Choroid plexus epithelial cell (primary cell): ENCODE measurements at regions not wholly inside any gene's neighbourhood (a gene's known extent, or its start where the extent isn't known, plus 50 kb on each side); places are given as distances from the start of the nearest gene placed in this dataset.

Experiments
- DNase-seq: peaks from one replicate; pipeline ENCODE4 v3.0.0-alpha.2; 2010; ENCODE audit warnings: low read depth
- H3K4me3 ChIP-seq: 2 replicates; pipeline ENCODE4 v1.5.1; 2011; ENCODE audit warnings: low read depth, mild to moderate bottlenecking, control low read depth, low read length, moderate library complexity
- TF ChIP-seq, protein P1 (sequence below): conservative IDR thresholded peaks from 2 replicates; pipeline ENCODE4 v1.5.1; 2011; ENCODE audit warnings: low read depth, mild to moderate bottlenecking, control low read depth, inconsistent platforms, low read length, moderate library complexity

DNA sequence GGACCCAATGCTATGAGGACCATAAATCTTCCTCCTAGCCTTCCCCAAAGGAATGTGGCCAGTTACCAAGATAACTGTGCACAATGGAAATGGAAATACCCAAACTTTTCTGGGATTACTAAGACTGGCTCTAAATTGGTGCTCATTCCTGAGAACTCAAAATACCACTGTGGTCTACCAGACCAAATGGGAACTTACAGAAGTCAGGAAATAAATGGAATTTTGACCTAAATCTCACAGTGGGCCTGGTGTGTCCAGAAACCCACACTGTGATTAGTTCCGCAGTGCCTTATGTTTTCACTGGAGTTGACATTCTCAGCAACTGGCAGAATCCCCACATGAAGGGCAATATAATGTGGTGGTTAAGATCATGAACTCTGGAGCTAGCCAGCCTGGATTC lies 99.4 kb upstream of the ZC3H12C start:
- TF ChIP-seq, protein P1, sequence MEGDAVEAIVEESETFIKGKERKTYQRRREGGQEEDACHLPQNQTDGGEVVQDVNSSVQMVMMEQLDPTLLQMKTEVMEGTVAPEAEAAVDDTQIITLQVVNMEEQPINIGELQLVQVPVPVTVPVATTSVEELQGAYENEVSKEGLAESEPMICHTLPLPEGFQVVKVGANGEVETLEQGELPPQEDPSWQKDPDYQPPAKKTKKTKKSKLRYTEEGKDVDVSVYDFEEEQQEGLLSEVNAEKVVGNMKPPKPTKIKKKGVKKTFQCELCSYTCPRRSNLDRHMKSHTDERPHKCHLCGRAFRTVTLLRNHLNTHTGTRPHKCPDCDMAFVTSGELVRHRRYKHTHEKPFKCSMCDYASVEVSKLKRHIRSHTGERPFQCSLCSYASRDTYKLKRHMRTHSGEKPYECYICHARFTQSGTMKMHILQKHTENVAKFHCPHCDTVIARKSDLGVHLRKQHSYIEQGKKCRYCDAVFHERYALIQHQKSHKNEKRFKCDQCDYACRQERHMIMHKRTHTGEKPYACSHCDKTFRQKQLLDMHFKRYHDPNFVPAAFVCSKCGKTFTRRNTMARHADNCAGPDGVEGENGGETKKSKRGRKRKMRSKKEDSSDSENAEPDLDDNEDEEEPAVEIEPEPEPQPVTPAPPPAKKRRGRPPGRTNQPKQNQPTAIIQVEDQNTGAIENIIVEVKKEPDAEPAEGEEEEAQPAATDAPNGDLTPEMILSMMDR = no peak
- no peak for DNase-seq
- no peak overlapping the region for H3K4me3 ChIP-seq

DNA sequence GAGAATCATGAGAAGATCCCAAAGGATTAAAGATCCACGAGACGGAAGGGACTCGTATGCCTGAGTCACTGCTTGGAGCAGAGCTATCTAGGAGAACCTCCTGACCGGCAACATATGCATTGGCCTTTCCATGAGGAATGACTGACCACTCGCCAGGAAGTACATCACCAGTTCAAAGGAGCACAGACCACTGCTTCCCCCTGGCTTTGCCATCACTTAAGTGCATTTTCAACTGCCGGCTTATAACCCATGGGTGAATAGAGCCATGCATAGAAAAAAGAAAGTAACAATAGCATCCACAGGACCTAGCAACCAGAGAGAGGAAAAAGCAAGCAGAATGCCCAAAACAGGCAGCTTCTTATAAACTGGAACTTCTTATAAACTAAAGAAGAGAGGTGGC lies 98.3 kb upstream of the ZC3H12C start:
- no peak for DNase-seq
- no peak overlapping the region for H3K4me3 ChIP-seq
- TF ChIP-seq, protein P1 = peak; percentile 15

DNA sequence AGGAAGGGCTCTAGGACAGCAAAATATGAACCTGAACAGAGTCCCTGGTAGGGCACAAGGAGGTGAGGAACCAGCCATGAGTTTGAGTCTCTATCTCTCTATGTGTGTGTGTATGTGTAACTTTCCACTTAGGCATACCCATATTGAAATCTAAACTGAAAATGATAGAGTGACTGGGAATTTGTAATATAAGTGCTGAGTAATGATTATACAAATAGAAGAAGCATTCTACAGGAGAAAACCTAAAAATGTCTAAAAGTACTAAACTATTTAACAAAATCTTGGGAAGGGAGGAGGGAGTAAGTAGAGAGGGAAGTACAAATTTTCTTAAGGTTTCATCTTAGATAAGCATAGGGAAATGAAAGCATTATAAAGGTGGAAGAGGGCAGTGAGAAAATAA lies 97.1 kb upstream of the ZC3H12C start:
- DNase-seq = no peak
- H3K4me3 ChIP-seq = no peak overlapping the region
- TF ChIP-seq, protein P1 = no peak

DNA sequence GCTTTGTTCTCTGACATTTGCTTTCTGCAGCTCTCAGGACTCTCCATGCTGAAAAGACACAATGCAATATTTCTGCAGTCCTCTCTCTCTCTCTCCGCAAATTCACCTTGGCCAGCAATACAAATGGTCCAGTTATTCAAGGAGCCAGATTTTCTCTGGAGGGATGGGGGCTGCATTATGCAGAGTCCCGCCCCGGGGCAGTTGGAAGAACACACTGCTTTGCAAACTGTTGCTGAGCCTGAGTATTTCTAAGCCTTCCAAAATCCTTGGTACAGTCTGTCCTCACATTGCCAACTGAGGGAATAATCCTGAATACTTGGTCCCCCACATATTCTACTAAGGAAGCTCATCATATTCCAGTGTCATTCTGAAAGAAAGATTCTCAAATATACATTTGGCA lies 94.3 kb upstream of the ZC3H12C start:
- TF ChIP-seq, protein P1 = no peak
- no peak for DNase-seq
- H3K4me3 ChIP-seq = no peak overlapping the region

DNA sequence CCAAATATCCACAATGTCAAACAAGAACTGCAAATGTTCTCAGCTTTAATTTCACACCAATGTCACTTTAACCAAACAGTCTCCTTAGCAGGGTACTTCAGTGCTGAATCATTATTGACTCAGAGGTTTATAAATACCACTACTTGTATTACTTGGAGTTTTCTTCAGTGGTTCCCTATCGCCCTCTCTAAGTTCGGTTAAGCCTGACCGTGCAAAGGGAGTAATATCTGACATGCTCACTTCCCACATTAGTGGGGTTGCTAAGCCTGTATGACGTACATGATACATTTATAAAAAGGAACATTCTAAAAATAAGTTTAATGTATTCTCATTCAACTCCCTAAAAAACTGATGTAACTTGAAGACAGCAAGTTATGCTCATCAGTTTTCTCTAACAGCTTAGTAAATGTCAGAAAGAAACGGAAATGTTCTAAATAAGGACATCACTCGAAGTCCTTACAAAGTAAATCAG lies 93.1 kb upstream of the ZC3H12C start:
- TF ChIP-seq, protein P1 = no peak
- no peak overlapping the region for H3K4me3 ChIP-seq
- peak; percentile 95 for DNase-seq

DNA sequence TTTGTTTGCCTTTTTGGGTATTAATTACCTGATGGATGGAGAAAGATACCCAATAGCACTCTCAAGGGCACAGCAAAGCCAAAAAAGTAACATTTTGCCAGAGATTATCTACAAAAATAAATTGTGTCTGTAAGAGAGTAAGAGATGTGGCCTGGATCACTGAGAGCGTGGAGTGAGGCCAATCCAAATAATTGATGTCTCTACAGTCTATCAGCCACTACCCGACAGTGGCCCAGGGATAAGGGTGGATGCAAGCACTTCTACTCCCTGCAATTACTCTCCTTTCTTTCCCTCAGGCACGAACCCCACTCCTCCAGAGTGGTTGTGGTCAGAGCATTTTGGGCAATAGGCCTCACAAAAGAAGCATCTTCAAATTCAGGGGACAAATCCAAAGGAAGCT lies 92.3 kb upstream of the ZC3H12C start:
- H3K4me3 ChIP-seq = no peak overlapping the region
- TF ChIP-seq, protein P1 = no peak
- peak; percentile 23 for DNase-seq

DNA sequence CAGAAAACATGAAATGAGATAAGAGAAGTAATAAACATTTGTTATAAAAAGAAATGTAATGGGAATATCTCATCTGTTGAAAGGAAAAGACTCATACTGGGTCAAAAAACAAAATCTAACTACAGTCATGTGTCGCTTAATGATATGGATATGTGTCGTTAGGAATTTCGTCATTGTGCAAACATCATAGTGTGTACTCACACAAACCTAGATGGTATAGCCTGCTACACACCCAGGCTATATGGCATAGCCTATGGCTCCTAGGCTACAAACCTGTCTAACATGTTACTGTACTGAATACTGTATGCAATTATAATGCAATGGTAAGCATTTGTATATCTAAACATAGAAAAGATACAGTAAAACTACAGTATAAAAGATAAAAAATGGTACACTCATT lies 89.8 kb upstream of the ZC3H12C start:
- no peak overlapping the region for H3K4me3 ChIP-seq
- no peak for DNase-seq
- TF ChIP-seq, protein P1 = no peak
